HG02884 (cell line): ENCODE measurements at regions not wholly inside any gene's neighbourhood (a gene's known extent, or its start where the extent isn't known, plus 50 kb on each side); places are given as distances from the start of the nearest gene placed in this dataset.
"Not testable (repeated sequence)": the region's sequence is repeated elsewhere in the genome, so short reads cannot be mapped to it uniquely, and the experiment has no call there.

Source experiments
- ATAC-seq: cut with Tn5 transposase; IDR thresholded peaks from one replicate; pipeline ENCODE4 v1.9.1; 2021; ENCODE audit warnings: mild to moderate bottlenecking, moderate library complexity; ENCODE audit not compliant: unreplicated experiment

- ATAC-seq: no peak
These were observed 237.2 kb downstream of the TOX3 start for GRCh38 chr16:52309446-52310416.

GRCh38 chr16:52308051-52308450 is 238.9 kb downstream of the TOX3 start:
- no peak for ATAC-seq

GRCh38 chr16:52301026-52301425 is 245.9 kb downstream of the TOX3 start:
- no peak for ATAC-seq

GRCh38 chr16:52298769-52299168 is 248.2 kb downstream of the TOX3 start:
- no peak for ATAC-seq

GRCh38 chr16:52296706-52297315 is 250.1 kb downstream of the TOX3 start:
- not testable (repeated sequence) for ATAC-seq

GRCh38 chr16:52296076-52296475 is 250.9 kb downstream of the TOX3 start:
- no peak for ATAC-seq

GRCh38 chr16:52294660-52295059 is 252.3 kb downstream of the TOX3 start:
- ATAC-seq: no peak

GRCh38 chr16:52293204-52293603 is 253.7 kb downstream of the TOX3 start:
- ATAC-seq: no peak

GRCh38 chr16:52283584-52284375 is 263.2 kb downstream of the TOX3 start:
- ATAC-seq: no peak

- no peak for ATAC-seq
These were observed 263.9 kb downstream of the TOX3 start for GRCh38 chr16:52283018-52283417.

- ATAC-seq: no peak
These were observed 266.9 kb downstream of the TOX3 start for GRCh38 chr16:52280086-52280485.

GRCh38 chr16:52271088-52271750 is 275.7 kb downstream of the TOX3 start:
- ATAC-seq: no peak

- no peak for ATAC-seq
These were observed 281.5 kb downstream of the TOX3 start for GRCh38 chr16:52265446-52265861.

- ATAC-seq: no peak
These were observed 289.4 kb downstream of the TOX3 start for GRCh38 chr16:52257534-52257933.

GRCh38 chr16:52256310-52257078 is 290.4 kb downstream of the TOX3 start:
- ATAC-seq: no peak

GRCh38 chr16:52254746-52255145 is 292.2 kb downstream of the TOX3 start:
- no peak for ATAC-seq

- no peak for ATAC-seq
These were observed 294.3 kb downstream of the TOX3 start for GRCh38 chr16:52252680-52253079.

- no peak for ATAC-seq
These were observed 295.4 kb downstream of the TOX3 start for GRCh38 chr16:52251495-52251894.

- ATAC-seq: no peak
These were observed 299.2 kb downstream of the TOX3 start for GRCh38 chr16:52247737-52248136.

GRCh38 chr16:52238710-52239109 is 308.2 kb downstream of the TOX3 start:
- no peak for ATAC-seq
